H1 (cell line): ENCODE measurements at regions not wholly inside any gene's neighbourhood (a gene's known extent, or its start where the extent isn't known, plus 50 kb on each side); places are given as distances from the start of the nearest gene placed in this dataset.

Experiments
- JUN ChIP-seq: IDR thresholded peaks from 2 replicates; pipeline ENCODE4 v1.6.1; 2011; ENCODE audit warnings: low read depth, mild to moderate bottlenecking, improper control_type of control experiment, low read length
- TF ChIP-seq, protein P1 (sequence below): fragments of 300-600 bp; sonication (generic); IDR thresholded peaks from 2 replicates; pipeline ENCODE4 v1.7.1; 2012; ENCODE audit warnings: low read length, moderate library complexity, mild to moderate bottlenecking, inconsistent platforms; ENCODE audit not compliant: insufficient replicate concordance
- TF ChIP-seq, protein P2 (sequence below): IDR thresholded peaks from 2 replicates; pipeline ENCODE4 v1.6.1; 2011; ENCODE audit warnings: low read depth, mild to moderate bottlenecking, low read length; ENCODE audit not compliant: insufficient read depth

DNA sequence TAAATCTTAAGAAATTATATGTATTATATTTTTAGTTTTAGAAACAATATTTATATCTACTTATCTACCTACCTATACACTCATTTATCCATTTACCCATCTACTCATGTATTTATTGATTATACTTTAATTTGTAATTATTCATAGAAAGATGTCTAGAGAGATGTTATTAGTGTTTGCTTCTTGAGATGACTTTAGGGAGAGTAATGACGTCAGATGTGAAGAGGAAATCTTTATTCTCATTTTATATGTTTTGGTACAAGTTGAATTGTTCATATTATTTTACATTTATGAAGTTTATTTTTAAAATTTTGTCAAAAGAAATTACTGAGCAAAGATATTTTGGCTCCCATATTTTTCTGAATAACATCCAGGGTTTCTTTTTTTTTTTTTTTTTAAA, 271.3 kb upstream of the SLC8A1 start (continued):
- TF ChIP-seq, protein P1, sequence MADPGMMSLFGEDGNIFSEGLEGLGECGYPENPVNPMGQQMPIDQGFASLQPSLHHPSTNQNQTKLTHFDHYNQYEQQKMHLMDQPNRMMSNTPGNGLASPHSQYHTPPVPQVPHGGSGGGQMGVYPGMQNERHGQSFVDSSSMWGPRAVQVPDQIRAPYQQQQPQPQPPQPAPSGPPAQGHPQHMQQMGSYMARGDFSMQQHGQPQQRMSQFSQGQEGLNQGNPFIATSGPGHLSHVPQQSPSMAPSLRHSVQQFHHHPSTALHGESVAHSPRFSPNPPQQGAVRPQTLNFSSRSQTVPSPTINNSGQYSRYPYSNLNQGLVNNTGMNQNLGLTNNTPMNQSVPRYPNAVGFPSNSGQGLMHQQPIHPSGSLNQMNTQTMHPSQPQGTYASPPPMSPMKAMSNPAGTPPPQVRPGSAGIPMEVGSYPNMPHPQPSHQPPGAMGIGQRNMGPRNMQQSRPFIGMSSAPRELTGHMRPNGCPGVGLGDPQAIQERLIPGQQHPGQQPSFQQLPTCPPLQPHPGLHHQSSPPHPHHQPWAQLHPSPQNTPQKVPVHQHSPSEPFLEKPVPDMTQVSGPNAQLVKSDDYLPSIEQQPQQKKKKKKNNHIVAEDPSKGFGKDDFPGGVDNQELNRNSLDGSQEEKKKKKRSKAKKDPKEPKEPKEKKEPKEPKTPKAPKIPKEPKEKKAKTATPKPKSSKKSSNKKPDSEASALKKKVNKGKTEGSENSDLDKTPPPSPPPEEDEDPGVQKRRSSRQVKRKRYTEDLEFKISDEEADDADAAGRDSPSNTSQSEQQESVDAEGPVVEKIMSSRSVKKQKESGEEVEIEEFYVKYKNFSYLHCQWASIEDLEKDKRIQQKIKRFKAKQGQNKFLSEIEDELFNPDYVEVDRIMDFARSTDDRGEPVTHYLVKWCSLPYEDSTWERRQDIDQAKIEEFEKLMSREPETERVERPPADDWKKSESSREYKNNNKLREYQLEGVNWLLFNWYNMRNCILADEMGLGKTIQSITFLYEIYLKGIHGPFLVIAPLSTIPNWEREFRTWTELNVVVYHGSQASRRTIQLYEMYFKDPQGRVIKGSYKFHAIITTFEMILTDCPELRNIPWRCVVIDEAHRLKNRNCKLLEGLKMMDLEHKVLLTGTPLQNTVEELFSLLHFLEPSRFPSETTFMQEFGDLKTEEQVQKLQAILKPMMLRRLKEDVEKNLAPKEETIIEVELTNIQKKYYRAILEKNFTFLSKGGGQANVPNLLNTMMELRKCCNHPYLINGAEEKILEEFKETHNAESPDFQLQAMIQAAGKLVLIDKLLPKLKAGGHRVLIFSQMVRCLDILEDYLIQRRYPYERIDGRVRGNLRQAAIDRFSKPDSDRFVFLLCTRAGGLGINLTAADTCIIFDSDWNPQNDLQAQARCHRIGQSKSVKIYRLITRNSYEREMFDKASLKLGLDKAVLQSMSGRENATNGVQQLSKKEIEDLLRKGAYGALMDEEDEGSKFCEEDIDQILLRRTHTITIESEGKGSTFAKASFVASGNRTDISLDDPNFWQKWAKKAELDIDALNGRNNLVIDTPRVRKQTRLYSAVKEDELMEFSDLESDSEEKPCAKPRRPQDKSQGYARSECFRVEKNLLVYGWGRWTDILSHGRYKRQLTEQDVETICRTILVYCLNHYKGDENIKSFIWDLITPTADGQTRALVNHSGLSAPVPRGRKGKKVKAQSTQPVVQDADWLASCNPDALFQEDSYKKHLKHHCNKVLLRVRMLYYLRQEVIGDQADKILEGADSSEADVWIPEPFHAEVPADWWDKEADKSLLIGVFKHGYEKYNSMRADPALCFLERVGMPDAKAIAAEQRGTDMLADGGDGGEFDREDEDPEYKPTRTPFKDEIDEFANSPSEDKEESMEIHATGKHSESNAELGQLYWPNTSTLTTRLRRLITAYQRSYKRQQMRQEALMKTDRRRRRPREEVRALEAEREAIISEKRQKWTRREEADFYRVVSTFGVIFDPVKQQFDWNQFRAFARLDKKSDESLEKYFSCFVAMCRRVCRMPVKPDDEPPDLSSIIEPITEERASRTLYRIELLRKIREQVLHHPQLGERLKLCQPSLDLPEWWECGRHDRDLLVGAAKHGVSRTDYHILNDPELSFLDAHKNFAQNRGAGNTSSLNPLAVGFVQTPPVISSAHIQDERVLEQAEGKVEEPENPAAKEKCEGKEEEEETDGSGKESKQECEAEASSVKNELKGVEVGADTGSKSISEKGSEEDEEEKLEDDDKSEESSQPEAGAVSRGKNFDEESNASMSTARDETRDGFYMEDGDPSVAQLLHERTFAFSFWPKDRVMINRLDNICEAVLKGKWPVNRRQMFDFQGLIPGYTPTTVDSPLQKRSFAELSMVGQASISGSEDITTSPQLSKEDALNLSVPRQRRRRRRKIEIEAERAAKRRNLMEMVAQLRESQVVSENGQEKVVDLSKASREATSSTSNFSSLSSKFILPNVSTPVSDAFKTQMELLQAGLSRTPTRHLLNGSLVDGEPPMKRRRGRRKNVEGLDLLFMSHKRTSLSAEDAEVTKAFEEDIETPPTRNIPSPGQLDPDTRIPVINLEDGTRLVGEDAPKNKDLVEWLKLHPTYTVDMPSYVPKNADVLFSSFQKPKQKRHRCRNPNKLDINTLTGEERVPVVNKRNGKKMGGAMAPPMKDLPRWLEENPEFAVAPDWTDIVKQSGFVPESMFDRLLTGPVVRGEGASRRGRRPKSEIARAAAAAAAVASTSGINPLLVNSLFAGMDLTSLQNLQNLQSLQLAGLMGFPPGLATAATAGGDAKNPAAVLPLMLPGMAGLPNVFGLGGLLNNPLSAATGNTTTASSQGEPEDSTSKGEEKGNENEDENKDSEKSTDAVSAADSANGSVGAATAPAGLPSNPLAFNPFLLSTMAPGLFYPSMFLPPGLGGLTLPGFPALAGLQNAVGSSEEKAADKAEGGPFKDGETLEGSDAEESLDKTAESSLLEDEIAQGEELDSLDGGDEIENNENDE: no peak
- TF ChIP-seq, protein P2, sequence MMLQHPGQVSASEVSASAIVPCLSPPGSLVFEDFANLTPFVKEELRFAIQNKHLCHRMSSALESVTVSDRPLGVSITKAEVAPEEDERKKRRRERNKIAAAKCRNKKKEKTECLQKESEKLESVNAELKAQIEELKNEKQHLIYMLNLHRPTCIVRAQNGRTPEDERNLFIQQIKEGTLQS: no peak
- TF ChIP-seq JUN: no peak
